Middle frontal gyrus (tissue), 1 donor: ENCODE measurements at regions not wholly inside any gene's neighbourhood (a gene's known extent, or its start where the extent isn't known, plus 50 kb on each side); places are given as distances from the start of the nearest gene placed in this dataset.
"Not testable (repeated sequence)": the region's sequence is repeated elsewhere in the genome, so short reads cannot be mapped to it uniquely, and the experiment has no call there.

Source experiments
- DNase-seq: peaks from one replicate; pipeline ENCODE4 v3.0.0-alpha.2; 2015; ENCODE audit warnings: low spot score; ENCODE audit errors: extremely low spot score

GRCh38 chr10:22467393-22467792 is 122.1 kb downstream of the SPAG6 start:
- DNase-seq: not testable (repeated sequence)

GRCh38 chr10:22468570-22469320 is 123.4 kb downstream of the SPAG6 start:
- DNase-seq: no peak

DNA sequence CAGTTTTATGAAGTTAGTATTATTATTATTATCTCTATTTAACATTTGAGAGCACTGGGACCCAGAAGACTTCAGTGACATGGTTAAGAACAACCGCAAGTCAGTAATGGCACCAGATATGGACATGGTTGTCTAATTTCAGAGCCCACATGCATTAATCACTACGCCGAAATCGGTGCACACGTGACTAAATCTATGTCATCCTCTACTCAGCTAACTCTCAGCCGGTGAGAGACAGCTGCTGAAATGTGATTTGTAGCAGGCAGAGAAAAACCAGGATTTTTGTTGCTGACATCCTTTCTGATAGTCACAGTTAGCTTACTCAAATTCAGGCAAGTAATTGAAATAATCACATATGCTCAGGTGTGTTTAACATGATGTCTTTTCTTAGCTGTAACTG is 127.7 kb downstream of the SPAG6 start:
- no peak for DNase-seq

DNA sequence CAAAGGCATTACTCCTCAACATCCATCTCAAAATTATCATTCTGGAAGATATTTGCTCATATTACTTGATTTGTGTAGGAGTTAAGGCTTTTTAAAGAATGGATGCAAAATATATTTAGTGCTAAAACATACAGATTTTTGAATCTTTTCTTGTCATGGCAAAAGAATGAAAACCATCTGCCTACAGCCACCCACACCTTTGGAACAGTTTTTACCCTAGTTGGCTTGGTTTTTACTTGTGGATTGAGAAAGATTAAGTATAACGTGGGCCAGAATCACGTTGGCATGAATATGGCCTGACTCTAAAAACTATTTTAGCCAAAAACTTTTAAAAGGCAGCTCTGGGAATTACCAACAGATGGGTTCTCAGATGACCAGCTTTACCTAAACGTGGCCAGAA is 128.2 kb downstream of the SPAG6 start:
- DNase-seq: peak; percentile 20

- no peak for DNase-seq
Measured at GRCh38 chr10:22475651-22476600, 130.6 kb downstream of the SPAG6 start.

GRCh38 chr10:22476601-22477321 is 131.5 kb downstream of the SPAG6 start:
- DNase-seq: no peak

DNA sequence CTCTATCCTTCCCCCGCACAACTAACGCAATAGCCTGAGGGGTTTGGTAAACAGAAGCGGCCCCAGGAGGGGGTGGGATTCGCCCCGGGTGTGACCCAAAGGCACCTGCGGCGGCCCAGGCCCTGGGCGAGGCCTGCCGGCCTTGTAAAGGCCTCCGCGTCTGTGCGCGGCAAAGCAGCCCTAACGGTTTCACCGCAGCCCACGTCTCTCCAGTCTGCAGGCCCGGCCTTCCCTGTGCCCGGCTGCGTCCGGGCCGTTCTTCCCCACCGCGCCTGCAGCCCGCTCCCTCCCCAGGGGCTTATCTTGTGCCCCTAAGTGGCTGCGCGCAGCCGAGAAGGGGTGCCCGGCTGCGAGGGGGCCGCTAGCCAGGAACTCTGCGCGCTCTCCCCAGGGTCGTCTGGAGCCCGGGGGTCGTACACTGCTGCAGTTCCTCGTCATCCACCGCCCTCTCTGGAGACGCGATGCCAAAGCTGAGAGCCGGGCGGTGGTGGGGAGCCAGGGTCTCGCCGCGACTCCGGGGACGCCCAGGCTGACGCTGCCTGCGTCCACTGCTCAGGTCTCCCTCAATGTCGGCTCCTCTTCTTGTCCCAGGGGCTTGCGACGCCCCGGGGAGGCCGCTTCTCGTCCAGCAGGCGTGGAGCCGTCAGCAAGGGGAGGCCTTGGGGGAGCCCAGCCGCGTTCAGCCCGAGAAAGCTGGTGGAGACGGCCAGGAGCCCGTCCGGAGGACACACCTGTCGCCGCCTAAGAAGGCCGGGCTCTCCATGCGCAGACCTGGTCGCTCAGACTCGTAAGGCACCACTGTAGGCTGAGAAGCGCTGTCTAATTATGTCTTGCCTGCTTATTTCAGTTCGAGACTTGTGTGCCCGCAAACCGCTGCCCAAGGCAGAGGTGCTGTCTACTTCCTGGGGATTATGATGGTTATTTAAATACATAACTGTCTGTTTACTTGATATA is 132.3 kb downstream of the SPAG6 start:
- DNase-seq: no peak

DNA sequence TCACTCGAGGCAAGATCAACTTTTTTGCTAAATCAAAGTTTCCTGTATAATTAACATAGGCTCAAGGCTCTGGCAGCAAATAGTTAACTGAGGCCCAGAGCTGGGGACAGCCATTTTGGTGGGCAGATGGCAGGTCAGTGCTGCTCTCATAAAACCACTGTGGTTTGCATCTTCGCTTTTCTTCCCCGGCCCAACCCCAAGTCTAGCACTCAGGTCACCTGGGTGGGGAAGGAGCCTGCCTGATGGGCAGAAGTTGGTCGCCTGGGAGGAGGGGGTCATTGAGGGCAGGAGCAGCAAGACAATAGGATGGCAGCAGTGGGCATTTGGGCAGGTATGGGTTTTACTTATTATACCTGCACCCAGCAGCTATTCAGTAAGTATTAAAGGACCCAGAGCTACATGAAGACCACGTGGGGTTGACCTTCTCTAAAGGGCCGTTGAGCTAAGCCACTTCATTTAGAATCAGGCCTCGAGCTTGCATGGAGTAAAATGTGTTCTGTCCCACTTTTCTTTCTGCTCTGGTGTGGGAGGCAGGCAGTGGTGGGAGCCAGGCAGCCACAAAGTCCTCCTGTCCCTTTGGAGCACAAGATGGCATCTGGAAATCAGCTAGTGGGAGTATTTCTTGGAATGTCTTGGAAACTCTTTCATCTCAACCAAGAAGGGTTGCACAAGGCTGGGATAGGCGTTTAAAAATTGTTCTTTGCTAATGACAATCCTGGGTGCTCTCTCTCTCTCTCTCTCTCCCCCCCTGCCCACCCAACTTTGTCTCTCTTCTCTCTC is 133.4 kb downstream of the SPAG6 start:
- no peak for DNase-seq

DNA sequence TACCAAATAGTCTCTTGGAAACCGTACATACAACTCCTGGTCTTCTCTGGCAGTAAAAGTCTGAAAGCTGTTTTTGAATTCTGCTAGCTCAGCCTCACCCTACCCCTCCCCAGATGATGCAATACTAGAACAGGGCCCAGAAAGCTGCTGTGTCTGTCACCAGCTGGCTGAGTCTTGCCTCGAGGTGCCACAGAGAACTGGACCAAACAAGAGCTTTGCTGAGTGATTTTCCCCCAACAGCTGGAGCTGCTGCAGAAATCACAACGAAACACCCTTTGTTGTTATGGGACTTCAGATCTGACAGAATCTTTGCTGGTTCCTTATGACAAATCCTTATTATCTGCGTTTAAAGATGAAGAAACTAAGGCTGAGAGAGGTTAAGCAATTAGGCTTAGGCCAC is 134.1 kb downstream of the SPAG6 start:
- peak; percentile 31 for DNase-seq

- no peak for DNase-seq
Measured at GRCh38 chr10:22481106-22481505, 135.8 kb downstream of the SPAG6 start.

- no peak for DNase-seq
Measured at GRCh38 chr10:22481687-22482539, 136.6 kb downstream of the SPAG6 start.

- no peak for DNase-seq
Measured at GRCh38 chr10:22483132-22483531, 137.8 kb downstream of the SPAG6 start.
